HG03521 (cell line): ENCODE measurements at regions not wholly inside any gene's neighbourhood (a gene's known extent, or its start where the extent isn't known, plus 50 kb on each side); places are given as distances from the start of the nearest gene placed in this dataset.
"Not testable (repeated sequence)": the region's sequence is repeated elsewhere in the genome, so short reads cannot be mapped to it uniquely, and the experiment has no call there.

ENCODE experiments used
- ATAC-seq: cut with Tn5 transposase; IDR thresholded peaks from one replicate; pipeline ENCODE4 v1.9.1; 2021; ENCODE audit warnings: mild to moderate bottlenecking, moderate library complexity; ENCODE audit not compliant: unreplicated experiment

GRCh38 chr6:79394690-79395089, 142.5 kb downstream of the LCA5 start:
- ATAC-seq, result no peak

- ATAC-seq, result no peak
These were observed 145.1 kb downstream of the LCA5 start for GRCh38 chr6:79392094-79392493.

GRCh38 chr6:79391480-79391879, 145.8 kb downstream of the LCA5 start:
- ATAC-seq, result no peak

- ATAC-seq, result no peak
These were observed 151.3 kb downstream of the LCA5 start for GRCh38 chr6:79385893-79386292.

GRCh38 chr6:79385333-79385732, 150.9 kb upstream of the HMGN3 start:
- no peak for ATAC-seq

- no peak for ATAC-seq
These were observed 150.4 kb upstream of the HMGN3 start for GRCh38 chr6:79384845-79385244.

GRCh38 chr6:79378957-79379356, 144.5 kb upstream of the HMGN3 start:
- ATAC-seq, result no peak

GRCh38 chr6:79377888-79378348, 143.4 kb upstream of the HMGN3 start:
- no peak for ATAC-seq

- no peak for ATAC-seq
These were observed 142.6 kb upstream of the HMGN3 start for GRCh38 chr6:79377047-79377446.

- no peak for ATAC-seq
These were observed 141.3 kb upstream of the HMGN3 start for GRCh38 chr6:79375635-79376337.

- ATAC-seq, result no peak
These were observed 139.8 kb upstream of the HMGN3 start for GRCh38 chr6:79374308-79374707.

- ATAC-seq, result no peak
These were observed 139.4 kb upstream of the HMGN3 start for GRCh38 chr6:79373880-79374279.

- ATAC-seq, result no peak
These were observed 138.8 kb upstream of the HMGN3 start for GRCh38 chr6:79373246-79373645.

GRCh38 chr6:79372757-79373156, 138.3 kb upstream of the HMGN3 start:
- no peak for ATAC-seq

GRCh38 chr6:79369026-79369425, 134.5 kb upstream of the HMGN3 start:
- ATAC-seq, result no peak

GRCh38 chr6:79363441-79363840, 129.0 kb upstream of the HMGN3 start:
- ATAC-seq, result not testable (repeated sequence)

- not testable (repeated sequence) for ATAC-seq
These were observed 126.6 kb upstream of the HMGN3 start for GRCh38 chr6:79361074-79361473.

- no peak for ATAC-seq
These were observed 118.7 kb upstream of the HMGN3 start for GRCh38 chr6:79353226-79353625.

GRCh38 chr6:79338493-79338892, 104.0 kb upstream of the HMGN3 start:
- no peak for ATAC-seq

GRCh38 chr6:79335133-79335674, 100.7 kb upstream of the HMGN3 start:
- ATAC-seq, result peak; percentile 90

GRCh38 chr6:79334674-79335073, 100.2 kb upstream of the HMGN3 start:
- ATAC-seq, result peak; percentile 4

- no peak for ATAC-seq
These were observed 96.2 kb upstream of the HMGN3 start for GRCh38 chr6:79330704-79331103.

- ATAC-seq, result no peak
These were observed 78.8 kb upstream of the HMGN3 start for GRCh38 chr6:79313254-79313653.
